GM19025 (cell line): ENCODE measurements at regions not wholly inside any gene's neighbourhood (a gene's known extent, or its start where the extent isn't known, plus 50 kb on each side); places are given as distances from the start of the nearest gene placed in this dataset.

ENCODE experiments used
- ATAC-seq: cut with Tn5 transposase; IDR thresholded peaks from one replicate; pipeline ENCODE4 v1.9.1; 2021; ENCODE audit warnings: mild to moderate bottlenecking, low read depth, moderate library complexity; ENCODE audit not compliant: unreplicated experiment

- ATAC-seq, result no peak
Measured at GRCh38 chr1:38135625-38136414, 89.2 kb upstream of the POU3F1 start.

DNA sequence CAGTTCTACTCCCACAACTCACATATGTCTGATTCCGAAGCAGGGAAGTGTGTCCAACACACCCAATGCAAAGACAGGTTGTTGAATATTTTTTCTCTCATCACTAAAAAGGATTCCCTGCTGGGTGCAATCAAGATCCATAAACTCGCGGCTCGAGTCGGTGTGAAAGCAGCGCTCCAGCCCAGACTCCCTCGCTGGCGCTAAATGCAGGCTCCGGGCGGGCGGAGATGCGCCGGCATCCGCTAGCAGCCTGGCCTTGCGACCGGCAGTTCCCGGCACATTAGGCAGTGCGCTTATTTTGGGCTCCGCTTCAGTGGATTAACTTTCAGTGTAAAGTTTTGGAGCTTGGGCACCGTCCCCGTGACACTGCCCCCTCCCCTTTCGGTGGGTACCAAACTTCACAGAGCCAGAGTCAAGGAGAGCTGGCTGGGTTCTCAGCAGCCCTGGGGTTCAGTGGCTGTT is 87.7 kb upstream of the POU3F1 start:
- no peak for ATAC-seq

DNA sequence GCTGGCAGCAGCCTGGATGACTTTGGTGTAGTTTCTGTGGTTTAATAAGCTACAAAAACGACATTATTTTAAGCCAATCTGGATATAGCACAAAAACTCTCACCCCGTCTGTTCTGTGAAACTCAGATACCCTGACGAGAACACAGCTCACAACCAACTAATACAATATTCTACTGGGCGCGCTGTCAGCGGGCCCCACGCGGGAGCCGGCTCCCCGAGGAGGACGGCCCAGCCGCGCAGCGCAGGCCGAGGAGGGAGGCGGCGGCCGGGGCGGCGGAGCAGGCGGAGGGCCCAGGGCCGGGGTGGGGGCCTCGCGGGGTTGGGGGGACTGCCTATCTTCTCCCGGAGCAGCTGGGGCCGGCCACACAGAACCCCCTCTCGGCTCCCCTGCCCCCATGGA is 87.2 kb upstream of the POU3F1 start:
- ATAC-seq, result no peak

GRCh38 chr1:38133304-38133703 is 86.7 kb upstream of the POU3F1 start:
- ATAC-seq, result no peak

GRCh38 chr1:38132681-38133080 is 86.1 kb upstream of the POU3F1 start:
- no peak for ATAC-seq

- no peak for ATAC-seq
Measured at GRCh38 chr1:38131024-38131585, 84.5 kb upstream of the POU3F1 start.

DNA sequence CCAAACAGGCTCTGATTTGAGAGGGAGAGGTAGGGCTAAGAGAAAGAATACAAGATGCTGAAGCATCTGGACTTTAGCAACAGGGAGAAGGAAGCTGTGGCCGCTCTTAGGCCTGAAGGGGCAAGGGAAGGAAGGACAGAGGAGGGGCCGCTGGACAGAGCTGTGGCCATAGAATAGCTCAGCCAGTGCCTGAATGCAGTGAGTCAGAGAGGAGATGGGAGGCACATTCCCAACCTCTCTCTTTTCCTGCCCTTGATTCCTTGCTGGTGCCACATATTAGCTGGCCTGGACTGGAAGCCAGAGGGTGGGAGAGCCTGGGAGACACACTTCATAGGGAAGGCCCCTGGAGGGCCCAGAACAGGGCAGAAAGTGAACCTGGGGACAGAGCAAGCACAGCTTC is 83.4 kb upstream of the POU3F1 start:
- ATAC-seq, result no peak

GRCh38 chr1:38129473-38129872 is 82.9 kb upstream of the POU3F1 start:
- ATAC-seq, result no peak

DNA sequence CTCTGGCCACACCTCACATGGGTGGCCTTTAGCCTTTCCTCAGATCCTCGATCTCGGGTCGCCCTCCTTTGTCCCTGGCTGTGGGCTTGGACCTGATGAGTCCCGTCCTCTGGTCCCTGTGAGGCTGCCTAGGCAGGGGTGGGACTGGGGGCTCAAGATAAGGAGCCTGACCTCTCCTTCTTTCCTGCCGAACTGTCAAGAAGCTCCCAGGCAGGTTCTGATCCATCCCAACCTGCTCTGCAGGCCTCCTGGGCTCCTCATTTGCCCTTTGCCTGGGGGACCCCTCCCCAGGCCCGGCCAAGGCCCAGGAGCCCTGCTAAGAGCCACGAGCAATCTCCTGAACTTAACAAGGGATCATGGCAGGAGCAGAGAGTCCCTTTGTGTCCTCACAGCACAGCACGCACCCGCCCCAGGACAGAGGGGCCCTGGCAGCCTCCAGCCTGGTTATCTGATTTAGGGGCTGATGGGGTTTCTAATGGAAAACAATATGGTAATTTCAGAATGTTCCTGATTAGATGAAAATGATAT is 82.4 kb upstream of the POU3F1 start:
- ATAC-seq, result no peak

GRCh38 chr1:38128511-38128910 is 81.9 kb upstream of the POU3F1 start:
- ATAC-seq, result no peak

DNA sequence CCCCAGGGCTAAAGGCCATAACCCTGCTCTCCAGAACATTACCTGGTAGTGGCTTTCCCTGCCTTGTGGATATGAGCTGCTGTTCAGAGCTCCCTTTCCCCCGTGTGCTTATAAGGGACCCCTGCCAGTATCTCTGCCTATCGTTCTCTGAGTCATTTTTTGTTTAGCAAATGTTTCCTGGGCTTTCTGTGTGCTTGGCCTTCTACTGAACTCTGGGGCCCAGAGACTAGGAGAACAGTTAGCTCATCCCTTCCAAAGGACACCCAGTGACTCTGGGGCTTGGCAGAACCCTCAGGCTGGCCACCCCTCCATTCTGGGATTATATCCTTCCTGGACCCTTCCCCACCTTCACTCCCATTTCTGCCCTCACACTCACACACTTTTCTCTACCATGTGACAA is 80.8 kb upstream of the POU3F1 start:
- ATAC-seq, result no peak

GRCh38 chr1:38126970-38127369 is 80.4 kb upstream of the POU3F1 start:
- no peak for ATAC-seq

DNA sequence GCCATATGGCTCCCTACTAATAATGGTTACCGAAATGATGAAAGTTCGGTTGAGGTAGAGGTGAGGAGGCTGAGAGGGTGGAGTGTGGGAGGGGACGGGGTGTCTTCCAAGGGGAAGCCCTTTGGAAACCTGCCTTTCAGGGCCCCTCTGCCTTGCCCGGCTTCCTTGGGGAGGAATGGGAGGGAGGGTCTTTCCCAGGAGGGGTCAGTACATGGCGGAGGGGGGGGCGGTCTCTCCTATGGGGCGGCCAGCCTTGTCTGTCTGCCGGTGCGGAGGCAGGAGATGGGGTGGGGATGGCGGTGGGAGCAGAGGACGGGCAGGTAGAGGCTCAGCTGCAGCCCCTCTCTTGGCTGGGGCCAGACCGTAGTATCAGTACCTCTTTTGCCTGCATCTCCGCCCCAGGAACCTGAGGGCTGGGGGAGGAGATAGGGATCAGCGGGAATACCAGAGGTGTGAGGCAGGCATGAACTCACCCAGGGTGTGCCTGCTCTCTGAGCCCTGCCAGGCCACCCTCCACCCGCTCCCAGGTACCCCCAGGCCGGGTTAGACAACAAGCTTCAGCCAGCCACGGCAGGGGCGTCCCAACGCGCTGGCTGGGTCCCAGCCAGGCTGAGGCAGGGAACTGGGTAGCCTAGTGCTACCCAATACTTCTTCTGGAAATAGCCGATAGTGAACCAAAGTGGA is 79.4 kb upstream of the POU3F1 start:
- no peak for ATAC-seq

DNA sequence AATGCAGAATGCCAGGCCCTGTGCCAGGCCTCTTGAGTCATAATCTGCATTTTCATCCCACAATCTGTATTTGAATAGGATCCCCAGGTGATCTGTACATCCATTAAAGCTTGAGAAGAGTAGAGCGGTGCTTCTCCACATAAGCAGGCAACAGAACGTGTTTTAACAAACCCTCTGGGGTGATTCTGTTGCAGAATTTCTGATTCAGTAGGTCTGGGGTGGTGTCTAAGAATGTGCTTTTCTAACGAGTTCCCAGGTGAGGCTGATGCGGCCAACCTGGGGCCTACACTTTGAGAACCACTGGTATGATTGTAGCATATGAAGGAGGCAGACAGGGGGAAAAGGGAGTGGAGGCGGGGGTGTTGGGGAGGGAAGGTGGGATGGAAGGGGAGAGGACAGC is 78.4 kb upstream of the POU3F1 start:
- no peak for ATAC-seq

- no peak for ATAC-seq
Measured at GRCh38 chr1:38123356-38124135, 77.0 kb upstream of the POU3F1 start.

DNA sequence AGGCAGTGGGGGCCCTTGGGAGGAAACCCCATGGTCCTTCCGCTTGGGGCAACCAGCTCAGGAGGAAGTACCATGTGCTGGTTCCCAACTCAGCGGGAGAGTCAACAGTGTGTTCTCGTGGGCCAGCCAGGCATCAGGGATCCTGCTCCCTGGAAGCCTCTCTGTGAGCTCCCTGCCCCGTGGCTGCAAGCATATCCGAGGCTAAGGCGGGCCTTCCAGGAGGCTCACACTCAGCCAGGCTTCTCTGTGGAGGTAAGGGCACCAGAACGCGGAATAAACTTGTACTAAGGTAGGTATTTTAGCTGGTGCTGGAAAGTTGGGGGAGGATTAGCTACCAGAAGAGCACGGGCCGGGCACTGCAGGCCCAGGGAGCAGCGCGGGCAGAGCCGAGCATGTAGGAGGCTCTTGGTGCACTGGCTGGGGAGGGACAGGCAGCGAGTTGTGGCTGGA is 74.7 kb upstream of the POU3F1 start:
- no peak for ATAC-seq

- ATAC-seq, result no peak
Measured at GRCh38 chr1:38120552-38121230, 74.1 kb upstream of the POU3F1 start.

GRCh38 chr1:38118976-38119375 is 72.4 kb upstream of the POU3F1 start:
- ATAC-seq, result no peak

- ATAC-seq, result no peak
Measured at GRCh38 chr1:38117444-38117887, 70.9 kb upstream of the POU3F1 start.

- no peak for ATAC-seq
Measured at GRCh38 chr1:38115682-38116202, 69.1 kb upstream of the POU3F1 start.
